ENCODE measurements at regions not wholly inside any gene's neighbourhood (a gene's known extent, or its start where the extent isn't known, plus 50 kb on each side); places are given as distances from the start of the nearest gene placed in this dataset.

DNA sequence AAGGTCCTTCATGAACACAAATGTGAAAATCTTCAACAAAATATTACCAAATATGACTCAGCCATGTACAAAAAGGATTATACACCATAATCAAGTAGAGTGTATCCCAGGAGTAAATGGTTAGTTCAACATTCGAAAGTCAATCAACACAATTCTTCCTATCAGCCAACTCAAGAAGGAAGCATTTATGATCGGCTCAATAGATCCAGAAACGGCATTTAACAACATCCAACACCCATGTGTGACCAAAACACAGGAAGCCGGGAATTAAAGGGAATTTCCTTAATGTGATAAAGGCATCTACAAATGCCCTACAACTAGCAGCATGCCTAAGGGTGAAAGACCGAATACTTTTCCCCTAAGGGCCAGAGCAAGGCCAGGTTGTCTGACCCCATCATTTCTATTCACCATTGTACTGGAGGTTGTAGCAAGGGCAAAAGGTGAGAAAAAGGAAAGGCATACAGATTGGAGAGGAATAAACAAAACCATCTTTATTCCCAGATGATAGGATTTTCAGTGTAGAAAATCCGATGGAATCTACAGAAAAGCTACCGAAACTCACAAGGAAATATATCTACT is 69.9 kb upstream of the CLDN5 start (continued):
- TF ChIP-seq, protein P1, sequence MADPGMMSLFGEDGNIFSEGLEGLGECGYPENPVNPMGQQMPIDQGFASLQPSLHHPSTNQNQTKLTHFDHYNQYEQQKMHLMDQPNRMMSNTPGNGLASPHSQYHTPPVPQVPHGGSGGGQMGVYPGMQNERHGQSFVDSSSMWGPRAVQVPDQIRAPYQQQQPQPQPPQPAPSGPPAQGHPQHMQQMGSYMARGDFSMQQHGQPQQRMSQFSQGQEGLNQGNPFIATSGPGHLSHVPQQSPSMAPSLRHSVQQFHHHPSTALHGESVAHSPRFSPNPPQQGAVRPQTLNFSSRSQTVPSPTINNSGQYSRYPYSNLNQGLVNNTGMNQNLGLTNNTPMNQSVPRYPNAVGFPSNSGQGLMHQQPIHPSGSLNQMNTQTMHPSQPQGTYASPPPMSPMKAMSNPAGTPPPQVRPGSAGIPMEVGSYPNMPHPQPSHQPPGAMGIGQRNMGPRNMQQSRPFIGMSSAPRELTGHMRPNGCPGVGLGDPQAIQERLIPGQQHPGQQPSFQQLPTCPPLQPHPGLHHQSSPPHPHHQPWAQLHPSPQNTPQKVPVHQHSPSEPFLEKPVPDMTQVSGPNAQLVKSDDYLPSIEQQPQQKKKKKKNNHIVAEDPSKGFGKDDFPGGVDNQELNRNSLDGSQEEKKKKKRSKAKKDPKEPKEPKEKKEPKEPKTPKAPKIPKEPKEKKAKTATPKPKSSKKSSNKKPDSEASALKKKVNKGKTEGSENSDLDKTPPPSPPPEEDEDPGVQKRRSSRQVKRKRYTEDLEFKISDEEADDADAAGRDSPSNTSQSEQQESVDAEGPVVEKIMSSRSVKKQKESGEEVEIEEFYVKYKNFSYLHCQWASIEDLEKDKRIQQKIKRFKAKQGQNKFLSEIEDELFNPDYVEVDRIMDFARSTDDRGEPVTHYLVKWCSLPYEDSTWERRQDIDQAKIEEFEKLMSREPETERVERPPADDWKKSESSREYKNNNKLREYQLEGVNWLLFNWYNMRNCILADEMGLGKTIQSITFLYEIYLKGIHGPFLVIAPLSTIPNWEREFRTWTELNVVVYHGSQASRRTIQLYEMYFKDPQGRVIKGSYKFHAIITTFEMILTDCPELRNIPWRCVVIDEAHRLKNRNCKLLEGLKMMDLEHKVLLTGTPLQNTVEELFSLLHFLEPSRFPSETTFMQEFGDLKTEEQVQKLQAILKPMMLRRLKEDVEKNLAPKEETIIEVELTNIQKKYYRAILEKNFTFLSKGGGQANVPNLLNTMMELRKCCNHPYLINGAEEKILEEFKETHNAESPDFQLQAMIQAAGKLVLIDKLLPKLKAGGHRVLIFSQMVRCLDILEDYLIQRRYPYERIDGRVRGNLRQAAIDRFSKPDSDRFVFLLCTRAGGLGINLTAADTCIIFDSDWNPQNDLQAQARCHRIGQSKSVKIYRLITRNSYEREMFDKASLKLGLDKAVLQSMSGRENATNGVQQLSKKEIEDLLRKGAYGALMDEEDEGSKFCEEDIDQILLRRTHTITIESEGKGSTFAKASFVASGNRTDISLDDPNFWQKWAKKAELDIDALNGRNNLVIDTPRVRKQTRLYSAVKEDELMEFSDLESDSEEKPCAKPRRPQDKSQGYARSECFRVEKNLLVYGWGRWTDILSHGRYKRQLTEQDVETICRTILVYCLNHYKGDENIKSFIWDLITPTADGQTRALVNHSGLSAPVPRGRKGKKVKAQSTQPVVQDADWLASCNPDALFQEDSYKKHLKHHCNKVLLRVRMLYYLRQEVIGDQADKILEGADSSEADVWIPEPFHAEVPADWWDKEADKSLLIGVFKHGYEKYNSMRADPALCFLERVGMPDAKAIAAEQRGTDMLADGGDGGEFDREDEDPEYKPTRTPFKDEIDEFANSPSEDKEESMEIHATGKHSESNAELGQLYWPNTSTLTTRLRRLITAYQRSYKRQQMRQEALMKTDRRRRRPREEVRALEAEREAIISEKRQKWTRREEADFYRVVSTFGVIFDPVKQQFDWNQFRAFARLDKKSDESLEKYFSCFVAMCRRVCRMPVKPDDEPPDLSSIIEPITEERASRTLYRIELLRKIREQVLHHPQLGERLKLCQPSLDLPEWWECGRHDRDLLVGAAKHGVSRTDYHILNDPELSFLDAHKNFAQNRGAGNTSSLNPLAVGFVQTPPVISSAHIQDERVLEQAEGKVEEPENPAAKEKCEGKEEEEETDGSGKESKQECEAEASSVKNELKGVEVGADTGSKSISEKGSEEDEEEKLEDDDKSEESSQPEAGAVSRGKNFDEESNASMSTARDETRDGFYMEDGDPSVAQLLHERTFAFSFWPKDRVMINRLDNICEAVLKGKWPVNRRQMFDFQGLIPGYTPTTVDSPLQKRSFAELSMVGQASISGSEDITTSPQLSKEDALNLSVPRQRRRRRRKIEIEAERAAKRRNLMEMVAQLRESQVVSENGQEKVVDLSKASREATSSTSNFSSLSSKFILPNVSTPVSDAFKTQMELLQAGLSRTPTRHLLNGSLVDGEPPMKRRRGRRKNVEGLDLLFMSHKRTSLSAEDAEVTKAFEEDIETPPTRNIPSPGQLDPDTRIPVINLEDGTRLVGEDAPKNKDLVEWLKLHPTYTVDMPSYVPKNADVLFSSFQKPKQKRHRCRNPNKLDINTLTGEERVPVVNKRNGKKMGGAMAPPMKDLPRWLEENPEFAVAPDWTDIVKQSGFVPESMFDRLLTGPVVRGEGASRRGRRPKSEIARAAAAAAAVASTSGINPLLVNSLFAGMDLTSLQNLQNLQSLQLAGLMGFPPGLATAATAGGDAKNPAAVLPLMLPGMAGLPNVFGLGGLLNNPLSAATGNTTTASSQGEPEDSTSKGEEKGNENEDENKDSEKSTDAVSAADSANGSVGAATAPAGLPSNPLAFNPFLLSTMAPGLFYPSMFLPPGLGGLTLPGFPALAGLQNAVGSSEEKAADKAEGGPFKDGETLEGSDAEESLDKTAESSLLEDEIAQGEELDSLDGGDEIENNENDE (IDR thresholded peaks at IDR 0.05; ENCODE audit: insufficient replicate concordance, low read length), result no peak
- TF ChIP-seq CTBP2 (IDR thresholded peaks at IDR 0.05; ENCODE audit: borderline replicate concordance, insufficient read depth, insufficient read length, low read length) (no peak), NANOG (IDR thresholded peaks at IDR 0.05; ENCODE audit: insufficient read depth, low read depth, low read length, poor library complexity, severe bottlenecking) (no peak), RBBP5 (IDR thresholded peaks at IDR 0.05; ENCODE audit: borderline replicate concordance, low read depth, low read length) (no peak), TAF7 (optimal IDR thresholded peaks at IDR 0.05; ENCODE audit: borderline replicate concordance, low read depth, low read length) (no peak), GABPA (IDR thresholded peaks at IDR 0.05; ENCODE audit: borderline replicate concordance, insufficient read depth, low read length) (no peak), TAF1 (IDR thresholded peaks at IDR 0.05; ENCODE audit: low read depth, low read length) (no peak)
- TF ChIP-seq, protein P2, sequence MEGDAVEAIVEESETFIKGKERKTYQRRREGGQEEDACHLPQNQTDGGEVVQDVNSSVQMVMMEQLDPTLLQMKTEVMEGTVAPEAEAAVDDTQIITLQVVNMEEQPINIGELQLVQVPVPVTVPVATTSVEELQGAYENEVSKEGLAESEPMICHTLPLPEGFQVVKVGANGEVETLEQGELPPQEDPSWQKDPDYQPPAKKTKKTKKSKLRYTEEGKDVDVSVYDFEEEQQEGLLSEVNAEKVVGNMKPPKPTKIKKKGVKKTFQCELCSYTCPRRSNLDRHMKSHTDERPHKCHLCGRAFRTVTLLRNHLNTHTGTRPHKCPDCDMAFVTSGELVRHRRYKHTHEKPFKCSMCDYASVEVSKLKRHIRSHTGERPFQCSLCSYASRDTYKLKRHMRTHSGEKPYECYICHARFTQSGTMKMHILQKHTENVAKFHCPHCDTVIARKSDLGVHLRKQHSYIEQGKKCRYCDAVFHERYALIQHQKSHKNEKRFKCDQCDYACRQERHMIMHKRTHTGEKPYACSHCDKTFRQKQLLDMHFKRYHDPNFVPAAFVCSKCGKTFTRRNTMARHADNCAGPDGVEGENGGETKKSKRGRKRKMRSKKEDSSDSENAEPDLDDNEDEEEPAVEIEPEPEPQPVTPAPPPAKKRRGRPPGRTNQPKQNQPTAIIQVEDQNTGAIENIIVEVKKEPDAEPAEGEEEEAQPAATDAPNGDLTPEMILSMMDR (IDR thresholded peaks at IDR 0.05; ENCODE audit: control extremely low read depth in 1 of 3, insufficient read depth in 1 of 3, low read depth in 1 of 3, low read length in 3 of 3), result no peak

Measured in H1 (cell line).